ENCODE measurements at regions not wholly inside any gene's neighbourhood (a gene's known extent, or its start where the extent isn't known, plus 50 kb on each side); places are given as distances from the start of the nearest gene placed in this dataset.

GRCh38 chr4:28014469-28014868 is 1153.8 kb downstream of the STIM2 start (continued):
- TF ChIP-seq ZNF462 (CRISPR knock-in tag; IDR thresholded peaks at IDR 0.05) (no peak), POLR2AphosphoS5 (IDR thresholded peaks at IDR 0.05; ENCODE audit: low read depth) (no peak), EZH2 (IDR thresholded peaks at IDR 0.05; ENCODE audit: low read depth, unreplicated experiment) (no peak), STAT1 (IDR thresholded peaks at IDR 0.05; ENCODE audit: unreplicated experiment) (no peak), CREB1 (CRISPR knock-in tag; IDR thresholded peaks at IDR 0.05; ENCODE audit: low read depth) (no peak), REST (IDR thresholded peaks at IDR 0.05; ENCODE audit: unreplicated experiment) (no peak), ETS1 (IDR thresholded peaks at IDR 0.05) (no peak), ZNF114 (CRISPR knock-in tag; IDR thresholded peaks at IDR 0.05) (no peak)
